Kidney glomerular epithelial cell (primary cell): ENCODE measurements at regions not wholly inside any gene's neighbourhood (a gene's known extent, or its start where the extent isn't known, plus 50 kb on each side); places are given as distances from the start of the nearest gene placed in this dataset.

ENCODE experiments used
- DNase-seq: peaks from one replicate; lab custom pipeline; 2025; lab: John Stamatoyannopoulos, UW

GRCh38 chr9:17018540-17019196 lies 116.2 kb upstream of the CNTLN start:
- peak; percentile 1 for DNase-seq

- no peak for DNase-seq
Measured at GRCh38 chr9:17017931-17018491, 116.8 kb upstream of the CNTLN start.

GRCh38 chr9:17013891-17014290 lies 120.9 kb upstream of the CNTLN start:
- DNase-seq = no peak

- DNase-seq = no peak
Measured at GRCh38 chr9:17013010-17013409, 121.8 kb upstream of the CNTLN start.

DNA sequence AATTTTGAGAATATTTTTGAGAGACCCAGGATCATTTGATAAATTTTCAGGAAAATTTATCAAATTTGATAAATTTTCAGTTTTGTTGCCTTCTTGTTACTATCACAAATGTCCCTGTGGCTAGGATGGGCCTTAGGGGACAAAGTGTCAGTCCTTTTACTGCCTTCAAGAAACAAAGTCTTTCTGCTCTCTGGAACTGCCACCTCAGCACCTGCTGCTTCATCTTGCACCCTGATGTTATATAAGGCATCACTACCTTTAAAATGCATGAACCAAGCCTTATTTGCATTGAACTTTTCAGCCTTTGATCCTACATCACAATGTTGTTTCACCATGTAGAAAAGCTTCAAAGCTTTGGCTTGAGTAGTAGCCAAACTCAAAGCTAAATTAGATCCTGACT lies 123.0 kb upstream of the CNTLN start:
- DNase-seq = no peak

- no peak for DNase-seq
Measured at GRCh38 chr9:17009071-17009470, 125.8 kb upstream of the CNTLN start.

DNA sequence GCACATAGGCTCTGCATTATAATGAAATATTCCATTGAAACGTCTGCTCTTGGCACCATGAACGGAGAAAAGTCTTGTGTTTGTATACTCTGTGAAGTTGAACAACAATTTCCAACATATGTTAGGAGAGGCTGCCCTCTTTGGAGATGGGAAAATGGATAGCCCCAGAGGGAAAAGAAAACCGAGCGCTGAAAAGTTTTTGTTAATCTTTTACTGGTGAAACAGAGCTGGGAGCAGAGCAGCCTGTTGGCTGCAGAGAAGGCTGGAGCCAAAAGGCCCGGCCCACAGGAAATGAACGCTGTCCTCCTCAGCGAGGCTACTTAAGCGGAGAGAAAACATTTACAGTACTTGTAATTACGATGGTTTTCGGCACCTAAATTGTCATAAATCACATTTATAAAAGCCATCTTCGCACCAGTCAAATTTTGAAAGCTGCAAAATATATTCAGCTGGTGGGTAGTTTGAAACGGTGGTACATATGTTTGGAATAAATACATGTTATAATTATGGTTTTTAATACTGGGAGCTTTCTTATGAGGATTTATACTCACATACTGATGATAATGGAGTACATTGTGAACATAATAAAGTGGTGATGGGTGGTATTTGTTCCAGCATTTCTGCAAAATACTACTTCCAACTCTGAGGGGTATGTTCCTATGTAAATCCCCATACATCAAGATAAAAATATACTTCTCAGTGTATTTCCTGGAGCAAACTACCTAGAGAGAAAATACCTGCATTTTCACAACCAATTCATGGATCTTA lies 129.6 kb upstream of the CNTLN start:
- peak; percentile 86 for DNase-seq

GRCh38 chr9:17004500-17004899 lies 130.3 kb upstream of the CNTLN start:
- DNase-seq = peak; percentile 69

GRCh38 chr9:17003576-17004240 lies 131.1 kb upstream of the CNTLN start:
- DNase-seq = peak; percentile 11

DNA sequence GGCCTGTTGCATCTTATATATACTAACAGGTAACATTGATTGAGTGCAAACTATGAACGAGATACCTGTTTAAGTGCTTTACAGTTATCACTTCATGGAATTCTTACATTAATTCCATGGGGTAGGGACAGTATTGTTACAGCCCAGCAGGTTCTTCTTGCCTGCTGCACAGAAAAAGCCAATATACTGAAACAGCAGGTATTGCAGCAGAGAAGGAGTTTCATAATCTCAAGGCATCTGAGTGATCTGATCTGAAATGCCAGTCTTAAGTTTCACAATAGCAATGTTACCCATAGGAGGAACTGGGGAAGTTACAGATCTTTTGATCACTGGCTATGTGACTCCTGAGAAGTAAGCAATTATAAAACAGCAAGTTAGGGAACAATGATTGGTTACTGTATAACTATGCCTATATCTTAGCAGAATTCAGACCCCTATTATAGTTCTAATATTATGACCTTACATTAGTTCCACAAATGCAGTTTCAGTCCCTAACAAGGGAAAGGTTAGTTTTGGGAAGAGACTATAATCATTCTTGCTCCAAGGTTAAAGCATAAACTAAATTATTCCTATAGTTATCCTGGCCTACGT lies 126.5 kb upstream of the BNC2 start:
- DNase-seq = no peak

GRCh38 chr9:16992138-16992537 lies 121.7 kb upstream of the BNC2 start:
- no peak for DNase-seq

GRCh38 chr9:16987026-16987425 lies 116.6 kb upstream of the BNC2 start:
- DNase-seq = no peak

DNA sequence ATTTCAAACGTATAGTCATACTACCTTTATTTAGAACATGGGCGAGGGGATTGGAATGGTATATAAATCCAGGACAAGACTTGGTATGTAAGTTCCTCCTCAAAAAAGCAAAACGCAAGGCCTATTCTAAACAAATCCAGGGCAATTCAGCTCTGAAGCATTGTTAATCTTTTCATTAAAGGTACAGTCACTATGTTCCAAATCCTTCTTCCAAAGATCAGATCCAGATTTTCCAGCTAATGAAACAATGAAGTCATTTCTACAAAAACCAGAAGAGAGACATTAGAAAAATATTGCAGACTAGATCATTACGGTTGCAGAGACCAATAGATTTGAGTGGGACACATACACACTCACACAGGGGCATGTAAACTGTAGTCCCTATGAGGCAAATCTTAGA lies 116.1 kb upstream of the BNC2 start:
- no peak for DNase-seq

- DNase-seq = no peak
Measured at GRCh38 chr9:16985559-16986348, 115.3 kb upstream of the BNC2 start.

- DNase-seq = no peak
Measured at GRCh38 chr9:16982780-16983310, 112.4 kb upstream of the BNC2 start.

DNA sequence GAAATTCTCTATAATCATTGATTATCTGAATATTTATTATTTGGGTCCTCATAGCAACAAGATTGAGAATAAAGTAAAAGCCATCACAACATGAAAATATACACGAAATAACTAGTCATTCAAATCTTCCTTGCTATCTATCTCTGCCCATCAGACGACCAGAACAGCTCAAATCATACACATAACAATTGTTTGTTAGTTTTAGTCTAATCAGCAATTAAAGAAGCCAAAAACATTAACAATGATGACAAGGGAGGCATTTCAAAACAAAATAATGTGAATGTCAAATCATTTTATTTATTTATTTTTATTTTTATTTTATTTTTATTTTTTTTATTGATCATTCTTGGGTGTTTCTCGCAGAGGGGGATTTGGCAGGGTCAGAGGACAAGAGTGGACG lies 106.0 kb upstream of the BNC2 start:
- DNase-seq = no peak

DNA sequence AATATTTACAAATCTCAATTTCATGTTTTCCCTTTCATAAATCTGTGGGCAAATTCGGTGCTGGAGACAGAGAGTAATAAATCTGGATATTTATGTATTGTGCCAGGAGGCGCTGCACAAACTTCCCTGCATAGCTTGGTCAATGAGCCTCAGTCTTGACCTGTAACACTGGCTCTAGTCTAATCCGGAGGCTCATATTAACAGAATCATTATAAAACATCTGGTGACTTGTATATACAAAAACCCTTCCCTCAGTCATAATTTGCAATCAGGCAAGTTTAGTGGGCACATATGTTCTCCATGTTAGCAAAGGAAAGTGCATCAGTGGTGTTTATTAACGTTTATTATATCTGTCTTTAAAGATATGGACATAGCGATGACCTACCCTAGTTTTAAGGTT lies 104.0 kb upstream of the BNC2 start:
- no peak for DNase-seq

GRCh38 chr9:16970321-16970720 lies 99.9 kb upstream of the BNC2 start:
- DNase-seq = no peak

DNA sequence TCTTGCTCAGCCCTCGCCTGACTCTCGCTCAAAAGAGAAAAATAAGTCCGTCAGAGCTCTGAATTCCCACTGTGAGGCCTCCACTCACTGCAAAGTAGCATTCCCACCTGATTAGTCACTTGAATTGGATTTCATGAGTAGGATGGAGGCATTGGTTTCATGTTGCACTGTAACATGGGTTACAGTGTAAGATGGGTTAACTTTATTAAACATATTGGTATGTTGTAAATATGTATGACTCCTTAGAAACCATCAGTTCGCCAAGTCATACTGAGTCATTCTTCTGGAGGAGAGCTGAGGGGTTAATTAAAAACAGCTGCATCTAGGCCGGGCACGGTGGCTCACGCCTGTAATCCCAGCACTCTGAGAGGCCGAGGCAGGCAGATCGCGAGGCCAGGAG lies 93.8 kb upstream of the BNC2 start:
- DNase-seq = no peak

DNA sequence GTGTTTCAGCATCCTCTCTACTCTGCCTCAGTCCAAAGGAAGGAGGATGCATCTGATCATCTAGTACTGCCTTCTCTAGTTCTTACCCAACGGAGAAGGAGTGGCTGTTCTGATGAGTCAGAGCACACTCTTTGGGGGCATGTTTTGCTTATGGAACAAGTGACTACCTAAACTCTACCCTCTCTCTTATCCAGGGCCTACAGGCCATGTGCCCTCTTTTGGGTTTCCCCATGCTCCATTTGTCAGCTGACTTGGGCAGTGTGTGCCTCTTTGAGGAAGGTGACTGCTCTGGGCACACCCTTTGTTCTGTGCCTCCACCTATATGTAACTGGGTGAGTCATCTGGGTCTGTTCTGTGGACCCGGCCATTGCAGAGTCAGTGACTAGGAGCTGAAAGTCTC lies 89.6 kb upstream of the BNC2 start:
- no peak for DNase-seq

DNA sequence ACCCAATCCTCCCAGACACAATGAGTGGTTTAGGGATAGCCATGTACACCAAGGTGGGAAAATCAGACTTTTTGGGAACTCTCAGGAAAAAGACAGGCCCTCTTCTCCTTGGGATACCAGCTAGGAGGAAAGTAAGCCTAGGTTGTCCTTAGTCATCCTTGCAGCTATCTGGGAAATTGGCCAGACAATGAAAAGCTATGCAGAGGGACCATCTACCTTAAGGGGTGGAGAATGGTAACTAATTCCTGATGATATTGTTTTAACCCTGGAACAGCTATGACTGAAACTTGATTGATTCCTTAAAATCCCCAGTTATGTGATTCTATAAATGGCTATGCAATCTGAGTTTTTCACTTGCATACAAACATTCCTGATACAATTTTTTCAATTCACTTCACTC lies 88.9 kb upstream of the BNC2 start:
- DNase-seq = no peak
